ENCODE measurements at regions not wholly inside any gene's neighbourhood (a gene's known extent, or its start where the extent isn't known, plus 50 kb on each side); places are given as distances from the start of the nearest gene placed in this dataset.

DNA sequence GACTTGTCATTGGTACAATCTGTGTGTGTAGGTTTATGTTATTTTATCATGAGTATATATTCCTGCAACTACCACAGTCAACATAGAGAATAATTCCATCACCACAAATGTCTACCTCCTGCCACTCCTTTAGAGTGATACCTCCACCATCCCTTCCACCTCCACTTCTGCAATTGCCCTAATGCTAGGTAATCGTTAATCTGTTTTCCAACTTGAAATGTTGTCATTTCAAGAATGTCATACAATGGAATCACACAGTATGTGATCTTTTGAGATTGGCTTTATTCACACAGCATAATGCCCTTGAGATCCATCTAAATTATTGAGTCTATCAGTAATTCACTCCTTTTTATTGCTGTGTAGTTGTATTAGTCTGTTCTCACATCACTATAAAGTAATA lies 414.8 kb upstream of the C16orf82 start (continued):
- TF ChIP-seq CTCF (IDR thresholded peaks at IDR 0.05 in 2 of 3, conservative IDR thresholded peaks at IDR 0.05 in 1 of 3; ENCODE audit: borderline replicate concordance in 1 of 3, insufficient read depth in 1 of 3, low read depth in 2 of 3, low read length in 2 of 3) (no peak), ATF3 (IDR thresholded peaks at IDR 0.05) (no peak), EZH2phosphoT487 (IDR thresholded peaks at IDR 0.05; ENCODE audit: borderline replicate concordance) (no peak), EZH2 (IDR thresholded peaks at IDR 0.05) (no peak), POLR2A (IDR thresholded peaks at IDR 0.05; ENCODE audit: borderline replicate concordance, extremely low read depth, insufficient read depth, insufficient read length) (no peak)
- TF ChIP-seq, protein P1, sequence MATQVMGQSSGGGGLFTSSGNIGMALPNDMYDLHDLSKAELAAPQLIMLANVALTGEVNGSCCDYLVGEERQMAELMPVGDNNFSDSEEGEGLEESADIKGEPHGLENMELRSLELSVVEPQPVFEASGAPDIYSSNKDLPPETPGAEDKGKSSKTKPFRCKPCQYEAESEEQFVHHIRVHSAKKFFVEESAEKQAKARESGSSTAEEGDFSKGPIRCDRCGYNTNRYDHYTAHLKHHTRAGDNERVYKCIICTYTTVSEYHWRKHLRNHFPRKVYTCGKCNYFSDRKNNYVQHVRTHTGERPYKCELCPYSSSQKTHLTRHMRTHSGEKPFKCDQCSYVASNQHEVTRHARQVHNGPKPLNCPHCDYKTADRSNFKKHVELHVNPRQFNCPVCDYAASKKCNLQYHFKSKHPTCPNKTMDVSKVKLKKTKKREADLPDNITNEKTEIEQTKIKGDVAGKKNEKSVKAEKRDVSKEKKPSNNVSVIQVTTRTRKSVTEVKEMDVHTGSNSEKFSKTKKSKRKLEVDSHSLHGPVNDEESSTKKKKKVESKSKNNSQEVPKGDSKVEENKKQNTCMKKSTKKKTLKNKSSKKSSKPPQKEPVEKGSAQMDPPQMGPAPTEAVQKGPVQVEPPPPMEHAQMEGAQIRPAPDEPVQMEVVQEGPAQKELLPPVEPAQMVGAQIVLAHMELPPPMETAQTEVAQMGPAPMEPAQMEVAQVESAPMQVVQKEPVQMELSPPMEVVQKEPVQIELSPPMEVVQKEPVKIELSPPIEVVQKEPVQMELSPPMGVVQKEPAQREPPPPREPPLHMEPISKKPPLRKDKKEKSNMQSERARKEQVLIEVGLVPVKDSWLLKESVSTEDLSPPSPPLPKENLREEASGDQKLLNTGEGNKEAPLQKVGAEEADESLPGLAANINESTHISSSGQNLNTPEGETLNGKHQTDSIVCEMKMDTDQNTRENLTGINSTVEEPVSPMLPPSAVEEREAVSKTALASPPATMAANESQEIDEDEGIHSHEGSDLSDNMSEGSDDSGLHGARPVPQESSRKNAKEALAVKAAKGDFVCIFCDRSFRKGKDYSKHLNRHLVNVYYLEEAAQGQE (IDR thresholded peaks at IDR 0.05; ENCODE audit: low read depth), result no peak

DNA sequence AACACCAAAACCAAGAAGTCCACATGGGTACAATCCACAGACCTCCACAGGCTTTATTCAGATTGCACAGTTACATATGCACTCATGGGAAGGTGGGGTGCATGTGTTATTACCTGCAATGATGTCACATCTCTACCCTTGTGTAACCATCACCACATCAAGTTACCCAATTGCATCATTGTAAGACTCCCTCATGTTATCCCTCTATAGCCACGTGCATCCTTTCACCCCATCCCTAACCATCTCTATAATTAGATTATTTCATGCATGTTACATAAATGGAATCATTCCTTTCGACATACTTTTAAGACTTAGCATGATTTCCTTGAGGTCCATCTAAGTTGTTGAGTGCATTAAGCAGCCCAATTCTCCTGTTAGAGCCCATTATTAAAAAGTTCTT lies 408.2 kb upstream of the C16orf82 start:
- ChIA-PET POLR2A (no interaction called here), RAD21 (ENCODE audit: low non-redundant PET in 1 of 2, low total read pairs in 2 of 2, uncharacterized antibody in 2 of 2, unreplicated experiment in 2 of 2) (no interaction called here), CTCF (no interaction called here)
- DNase-seq (ENCODE audit: low read depth, low spot score), result no peak
- no peaks in the 10 kb centered on the region for H4K20me1 ChIP-seq (ENCODE audit: insufficient read depth)
- H2AFZ ChIP-seq (ENCODE audit: low read depth, low read length, poor library complexity, severe bottlenecking), result no peak overlapping the region
- intact Hi-C loops (cut with micrococcal nuclease), result no loop called here
- H3K9me2 ChIP-seq (ENCODE audit: insufficient read depth), result no peaks in the 10 kb centered on the region
- H3K9ac ChIP-seq (ENCODE audit: low read length), result no peak overlapping the region
- no peak overlapping the region for H3K27ac ChIP-seq (ENCODE audit: low read depth, low read length)
- no peak for ATAC-seq
- BruUV-seq (replicated peaks), result no TSS peak
- H3K4me2 ChIP-seq (ENCODE audit: low read length), result no peak overlapping the region
- no peaks in the 10 kb centered on the region for H3K4me1 ChIP-seq (ENCODE audit: control insufficient read depth in 1 of 2, insufficient read depth in 2 of 2, low read length in 2 of 2)
- H3K9me3 ChIP-seq (ENCODE audit: control insufficient read depth in 1 of 2, insufficient read depth in 1 of 2, low read depth in 1 of 2, low read length in 2 of 2), result no peaks in the 10 kb centered on the region; a peak in 1 of 4 replicates
- H3K36me3 ChIP-seq (ENCODE audit: control insufficient read depth in 1 of 2, insufficient read depth in 2 of 2, low read length in 2 of 2), result no peaks in the 10 kb centered on the region
- no peaks in the 10 kb centered on the region for H3K79me2 ChIP-seq (ENCODE audit: insufficient read depth, low read length)
- no peaks in the 10 kb centered on the region for H3K27me3 ChIP-seq (ENCODE audit: insufficient read depth, low read length)
- H3K4me3 ChIP-seq (replicated peaks in 1 of 2; ENCODE audit: low read depth in 1 of 2, low read length in 2 of 2), result no peak overlapping the region
- TF ChIP-seq, protein P1 (IDR thresholded peaks at IDR 0.05; ENCODE audit: low read depth), result no peak
- TF ChIP-seq EGR1 (IDR thresholded peaks at IDR 0.05; ENCODE audit: low read depth) (no peak), SP1 (IDR thresholded peaks at IDR 0.05; ENCODE audit: low read depth) (no peak), ZFX (IDR thresholded peaks at IDR 0.05) (no peak), CBX3 (IDR thresholded peaks at IDR 0.05; ENCODE audit: low read depth) (no peak), MAX (IDR thresholded peaks at IDR 0.05) (no peak), CTCF (IDR thresholded peaks at IDR 0.05 in 2 of 3, conservative IDR thresholded peaks at IDR 0.05 in 1 of 3; ENCODE audit: borderline replicate concordance in 1 of 3, insufficient read depth in 1 of 3, low read depth in 2 of 3, low read length in 2 of 3) (no peak), RAD21 (IDR thresholded peaks at IDR 0.05; ENCODE audit: low read depth) (no peak), POLR2AphosphoS5 (IDR thresholded peaks at IDR 0.05; ENCODE audit: low read depth, low read length) (no peak), EZH2 (IDR thresholded peaks at IDR 0.05) (no peak)
